Keratinocyte (primary cell): ENCODE measurements at regions not wholly inside any gene's neighbourhood (a gene's known extent, or its start where the extent isn't known, plus 50 kb on each side); places are given as distances from the start of the nearest gene placed in this dataset.

Experiments
- CTCF ChIP-seq, 3 experiments: IDR thresholded peaks in 1 of 3; conservative IDR thresholded peaks in 1 of 3; optimal IDR thresholded peaks in 1 of 3; 2 replicates in 2 of 3; 3 replicates in 1 of 3; pipeline versions ENCODE3 to v1.5.1; 2011; ENCODE audit warnings: low read length in 3 of 3, mild to moderate bottlenecking in 3 of 3, moderate library complexity in 2 of 3, control low read depth in 1 of 3, inconsistent platforms in 1 of 3; ENCODE audit not compliant: insufficient read depth in 2 of 3; ENCODE audit errors: extremely low read depth in 1 of 3
- EZH2 ChIP-seq: IDR thresholded peaks from one replicate; pipeline ENCODE4 v1.6.1; 2012; ENCODE audit warnings: inconsistent platforms, mild to moderate bottlenecking, low read length, moderate library complexity

GRCh38 chr4:30817447-30817846 is 97.3 kb downstream of the PCDH7 start:
- TF ChIP-seq CTCF (optimal IDR thresholded peaks at IDR 0.05 in 1 of 3, IDR thresholded peaks at IDR 0.05 in 1 of 3, conservative IDR thresholded peaks at IDR 0.05 in 1 of 3; ENCODE audit: extremely low read depth in 1 of 3, insufficient read depth in 2 of 3, low read length in 3 of 3) (no peak), EZH2 (no peak)
